ENCODE measurements at regions not wholly inside any gene's neighbourhood (a gene's known extent, or its start where the extent isn't known, plus 50 kb on each side); places are given as distances from the start of the nearest gene placed in this dataset.
A peak's percentile ranks its signal among the peaks of the same experiment; 100 is the strongest.

DNA sequence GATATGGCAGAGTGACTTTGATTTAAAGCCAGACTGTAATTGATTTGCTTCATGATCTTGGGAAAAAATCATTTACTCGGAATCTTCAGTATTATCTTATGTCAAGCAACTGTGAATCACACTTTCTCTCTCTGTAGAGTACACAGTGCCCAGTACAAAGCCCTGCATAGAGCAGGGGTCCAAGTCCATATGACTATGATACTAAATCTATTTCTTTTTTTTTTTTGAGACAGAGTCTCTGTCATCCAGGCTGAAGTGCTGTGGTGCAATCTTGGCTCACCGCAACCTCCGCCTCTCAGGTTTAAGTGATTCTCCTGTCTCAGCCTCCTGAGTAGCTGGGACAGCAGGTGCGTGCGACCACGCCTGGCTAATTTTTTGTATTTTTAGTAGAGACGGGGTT is 194.8 kb upstream of the SEMA6A start:
- WGBS, 2 donors: 94 to 96% methylated on average over 7 of the region's 7 CpGs
- no peaks in the 10 kb centered on the region for H3K9me3 ChIP-seq (ENCODE audit: control insufficient read depth in 4 of 4, insufficient read depth in 3 of 4, low read length in 3 of 4)
- no peaks in the 10 kb centered on the region for H3K36me3 ChIP-seq (ENCODE audit: control insufficient read depth in 4 of 4, insufficient read depth in 4 of 4, low read length in 4 of 4)
- H3K4me1 ChIP-seq (ENCODE audit: control insufficient read depth in 5 of 5, insufficient read depth in 5 of 5, low read length in 5 of 5): peaks cover 0 to 30% (median 5%) of the 10 kb centered on the region in 5 donors
- no peak overlapping the region for H3K4me3 ChIP-seq
- no peak for DNase-seq
- no peak overlapping the region for H3K9ac ChIP-seq (ENCODE audit: insufficient read depth in 1 of 2, low read length in 2 of 2)
- H3K27ac ChIP-seq (ENCODE audit: low read depth in 1 of 2, low read length in 1 of 2): no peak overlapping the region
- no peak for ATAC-seq (ENCODE audit: insufficient read depth, low FRiP score)
- TF ChIP-seq, protein P1, sequence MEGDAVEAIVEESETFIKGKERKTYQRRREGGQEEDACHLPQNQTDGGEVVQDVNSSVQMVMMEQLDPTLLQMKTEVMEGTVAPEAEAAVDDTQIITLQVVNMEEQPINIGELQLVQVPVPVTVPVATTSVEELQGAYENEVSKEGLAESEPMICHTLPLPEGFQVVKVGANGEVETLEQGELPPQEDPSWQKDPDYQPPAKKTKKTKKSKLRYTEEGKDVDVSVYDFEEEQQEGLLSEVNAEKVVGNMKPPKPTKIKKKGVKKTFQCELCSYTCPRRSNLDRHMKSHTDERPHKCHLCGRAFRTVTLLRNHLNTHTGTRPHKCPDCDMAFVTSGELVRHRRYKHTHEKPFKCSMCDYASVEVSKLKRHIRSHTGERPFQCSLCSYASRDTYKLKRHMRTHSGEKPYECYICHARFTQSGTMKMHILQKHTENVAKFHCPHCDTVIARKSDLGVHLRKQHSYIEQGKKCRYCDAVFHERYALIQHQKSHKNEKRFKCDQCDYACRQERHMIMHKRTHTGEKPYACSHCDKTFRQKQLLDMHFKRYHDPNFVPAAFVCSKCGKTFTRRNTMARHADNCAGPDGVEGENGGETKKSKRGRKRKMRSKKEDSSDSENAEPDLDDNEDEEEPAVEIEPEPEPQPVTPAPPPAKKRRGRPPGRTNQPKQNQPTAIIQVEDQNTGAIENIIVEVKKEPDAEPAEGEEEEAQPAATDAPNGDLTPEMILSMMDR (IDR thresholded peaks at IDR 0.05; ENCODE audit: control extremely low read depth, extremely low read depth): no peak
- no peaks in the 10 kb centered on the region for H3K27me3 ChIP-seq (ENCODE audit: control insufficient read depth in 3 of 3, insufficient read depth in 3 of 3, low read length in 2 of 3)

DNA sequence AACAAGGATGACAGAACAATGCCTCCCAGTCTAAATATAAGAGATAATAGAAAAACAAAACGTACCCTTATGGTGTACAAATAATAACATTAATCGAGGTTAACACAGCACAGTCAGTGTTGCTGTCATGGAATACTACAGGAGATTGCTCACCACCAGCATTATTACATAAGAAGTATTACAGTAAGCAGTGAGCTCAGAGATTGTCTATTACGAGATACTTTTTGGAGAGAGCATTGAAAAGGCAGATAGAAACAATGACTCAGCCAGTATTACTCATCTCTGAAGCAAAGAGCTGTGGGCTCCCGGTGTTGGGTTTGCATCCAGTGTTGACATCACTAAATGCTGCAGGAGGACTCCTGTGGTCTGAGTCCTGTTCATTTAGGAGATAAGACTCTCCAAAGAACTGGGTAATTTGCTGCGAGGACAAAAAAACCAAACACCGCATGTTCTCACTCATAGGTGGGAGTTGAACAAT is 191.9 kb upstream of the SEMA6A start:
- no peak overlapping the region for H3K27ac ChIP-seq (ENCODE audit: low read depth in 1 of 2, low read length in 1 of 2)
- TF ChIP-seq, protein P1 (IDR thresholded peaks at IDR 0.05; ENCODE audit: control extremely low read depth, extremely low read depth): no peak
- no peaks in the 10 kb centered on the region for H3K36me3 ChIP-seq (ENCODE audit: control insufficient read depth in 4 of 4, insufficient read depth in 4 of 4, low read length in 4 of 4)
- DNase-seq (no peak), ATAC-seq (ENCODE audit: insufficient read depth, low FRiP score) (peak; percentile 51)
- no peak overlapping the region for H3K4me3 ChIP-seq
- H3K9me3 ChIP-seq (ENCODE audit: control insufficient read depth in 4 of 4, insufficient read depth in 3 of 4, low read length in 3 of 4): no peaks in the 10 kb centered on the region
- no peak overlapping the region for H3K9ac ChIP-seq (ENCODE audit: insufficient read depth in 1 of 2, low read length in 2 of 2)
- no peaks in the 10 kb centered on the region for H3K27me3 ChIP-seq (ENCODE audit: control insufficient read depth in 3 of 3, insufficient read depth in 3 of 3, low read length in 2 of 3)
- WGBS, 2 donors: 59 to 68% methylated on average over 6 of the region's 6 CpGs
- peaks cover 0 to 15% (median 2%) of the 10 kb centered on the region in 5 donors for H3K4me1 ChIP-seq (ENCODE audit: control insufficient read depth in 5 of 5, insufficient read depth in 5 of 5, low read length in 5 of 5)

DNA sequence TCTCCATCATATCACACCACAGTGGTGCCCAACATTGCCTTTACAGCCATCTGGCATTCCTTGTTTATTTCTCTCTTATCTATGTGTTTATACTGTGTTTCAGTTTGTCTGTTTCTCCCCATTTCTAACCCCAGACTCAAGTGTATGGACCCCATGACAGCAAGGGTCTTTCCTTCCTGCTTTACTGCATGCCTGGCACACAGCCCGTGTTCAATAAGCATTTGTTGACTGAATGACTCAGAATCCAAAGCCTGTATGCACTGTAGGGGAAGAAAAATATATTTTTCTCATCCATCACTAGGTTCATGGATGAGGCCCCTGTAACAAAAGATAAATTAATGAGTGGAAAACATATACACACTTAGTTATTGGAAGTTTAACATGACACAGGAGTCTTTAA is 190.8 kb upstream of the SEMA6A start:
- 46 to 76% methylated on average over 1 of the region's 1 CpG for WGBS, 2 donors
- DNase-seq: peak in 2 of 3 donors; percentile 33 to 70
- no peak overlapping the region for H3K9ac ChIP-seq (ENCODE audit: insufficient read depth in 1 of 2, low read length in 2 of 2)
- H3K27me3 ChIP-seq (ENCODE audit: control insufficient read depth in 3 of 3, insufficient read depth in 3 of 3, low read length in 2 of 3): no peaks in the 10 kb centered on the region
- H3K4me1 ChIP-seq (ENCODE audit: control insufficient read depth in 5 of 5, insufficient read depth in 5 of 5, low read length in 5 of 5): peaks cover 0 to 11% (median 3%) of the 10 kb centered on the region in 5 donors
- no peaks in the 10 kb centered on the region for H3K9me3 ChIP-seq (ENCODE audit: control insufficient read depth in 4 of 4, insufficient read depth in 3 of 4, low read length in 3 of 4)
- no peak for ATAC-seq (ENCODE audit: insufficient read depth, low FRiP score)
- no peak overlapping the region for H3K4me3 ChIP-seq
- no peaks in the 10 kb centered on the region for H3K36me3 ChIP-seq (ENCODE audit: control insufficient read depth in 4 of 4, insufficient read depth in 4 of 4, low read length in 4 of 4)
- no peak overlapping the region for H3K27ac ChIP-seq (ENCODE audit: low read depth in 1 of 2, low read length in 1 of 2)
- TF ChIP-seq, protein P1 (IDR thresholded peaks at IDR 0.05; ENCODE audit: control extremely low read depth, extremely low read depth): no peak

- no peaks in the 10 kb centered on the region for H3K9me3 ChIP-seq (ENCODE audit: control insufficient read depth in 4 of 4, insufficient read depth in 3 of 4, low read length in 3 of 4)
- H3K4me1 ChIP-seq (ENCODE audit: control insufficient read depth in 5 of 5, insufficient read depth in 5 of 5, low read length in 5 of 5): peaks cover 0 to 16% (median 4%) of the 10 kb centered on the region in 5 donors
- TF ChIP-seq, protein P1 (IDR thresholded peaks at IDR 0.05; ENCODE audit: control extremely low read depth, extremely low read depth): no peak
- no peaks in the 10 kb centered on the region for H3K27me3 ChIP-seq (ENCODE audit: control insufficient read depth in 3 of 3, insufficient read depth in 3 of 3, low read length in 2 of 3)
- WGBS, 2 donors: 79 to 81% methylated on average over 2 of the region's 2 CpGs
- no peaks in the 10 kb centered on the region for H3K36me3 ChIP-seq (ENCODE audit: control insufficient read depth in 4 of 4, insufficient read depth in 4 of 4, low read length in 4 of 4)
- no peak overlapping the region for H3K9ac ChIP-seq (ENCODE audit: insufficient read depth in 1 of 2, low read length in 2 of 2)
- H3K4me3 ChIP-seq: no peak overlapping the region
- ATAC-seq (ENCODE audit: insufficient read depth, low FRiP score): no peak
- no peak overlapping the region for H3K27ac ChIP-seq (ENCODE audit: low read depth in 1 of 2, low read length in 1 of 2)
- no peak for DNase-seq
These were observed 190.3 kb upstream of the SEMA6A start for GRCh38 chr5:116764941-116765340.
